Uterus (tissue), 2 donors: ENCODE measurements at regions not wholly inside any gene's neighbourhood (a gene's known extent, or its start where the extent isn't known, plus 50 kb on each side); places are given as distances from the start of the nearest gene placed in this dataset.

Source experiments
- POLR2A ChIP-seq, 2 donors: fragments of 450-650 bp; IDR thresholded peaks; one replicate each; pipeline ENCODE4 v1.6.1; 2016; ENCODE audit warnings: antibody characterized with exemption in 2 of 2, mild to moderate bottlenecking in 1 of 2, moderate library complexity in 1 of 2
- TF ChIP-seq, protein P1 (sequence below), 4 experiments: fragments of 200-600 bp in 2 of 4; fragments of 450-650 bp in 2 of 4; sonication (generic) in 2 of 4; IDR thresholded peaks; one replicate each; pipeline ENCODE4 v1.5.1; 2016 to 2019; ENCODE audit warnings: antibody characterized with exemption in 4 of 4, mild to moderate bottlenecking in 2 of 4, moderate library complexity in 1 of 4

DNA sequence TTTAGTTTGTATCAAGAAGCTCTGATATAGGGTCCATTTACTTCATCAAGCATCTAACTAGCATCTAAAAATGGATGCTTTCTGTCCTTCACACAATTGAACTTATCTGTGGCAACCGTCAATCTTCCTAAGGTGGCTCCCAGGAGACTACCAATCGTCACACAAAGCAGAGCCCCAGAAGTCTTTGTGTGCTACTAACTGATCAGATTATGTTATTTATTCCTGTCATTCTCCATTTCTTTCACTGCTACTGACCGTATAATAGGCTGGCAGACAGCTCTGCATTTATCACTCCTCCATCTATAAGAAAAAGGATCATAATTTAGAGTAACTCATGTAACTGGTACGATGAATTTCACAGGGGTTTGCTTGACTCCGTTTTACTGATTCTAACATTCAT lies 585.0 kb upstream of the NXPH2 start:
- TF ChIP-seq, protein P1, sequence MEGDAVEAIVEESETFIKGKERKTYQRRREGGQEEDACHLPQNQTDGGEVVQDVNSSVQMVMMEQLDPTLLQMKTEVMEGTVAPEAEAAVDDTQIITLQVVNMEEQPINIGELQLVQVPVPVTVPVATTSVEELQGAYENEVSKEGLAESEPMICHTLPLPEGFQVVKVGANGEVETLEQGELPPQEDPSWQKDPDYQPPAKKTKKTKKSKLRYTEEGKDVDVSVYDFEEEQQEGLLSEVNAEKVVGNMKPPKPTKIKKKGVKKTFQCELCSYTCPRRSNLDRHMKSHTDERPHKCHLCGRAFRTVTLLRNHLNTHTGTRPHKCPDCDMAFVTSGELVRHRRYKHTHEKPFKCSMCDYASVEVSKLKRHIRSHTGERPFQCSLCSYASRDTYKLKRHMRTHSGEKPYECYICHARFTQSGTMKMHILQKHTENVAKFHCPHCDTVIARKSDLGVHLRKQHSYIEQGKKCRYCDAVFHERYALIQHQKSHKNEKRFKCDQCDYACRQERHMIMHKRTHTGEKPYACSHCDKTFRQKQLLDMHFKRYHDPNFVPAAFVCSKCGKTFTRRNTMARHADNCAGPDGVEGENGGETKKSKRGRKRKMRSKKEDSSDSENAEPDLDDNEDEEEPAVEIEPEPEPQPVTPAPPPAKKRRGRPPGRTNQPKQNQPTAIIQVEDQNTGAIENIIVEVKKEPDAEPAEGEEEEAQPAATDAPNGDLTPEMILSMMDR (IDR thresholded peaks at IDR 0.05), result no peak
- no peak for TF ChIP-seq POLR2A (IDR thresholded peaks at IDR 0.05)
